HepG2 (cell line): ENCODE measurements at regions not wholly inside any gene's neighbourhood (a gene's known extent, or its start where the extent isn't known, plus 50 kb on each side); places are given as distances from the start of the nearest gene placed in this dataset.

Source experiments
- ATAC-seq: fragments of 200-7000 bp; cut with Tn5 transposase; 3 replicates; pipeline ENCODE4 v1.9.1; 2020; ENCODE audit warnings: mild to moderate bottlenecking, moderate library complexity
- BruUV-seq: library from RNA; stranded (reverse); fragments of 400-500 nt; replicated peaks from 2 replicates; lab custom pipeline; 2021; lab: Mats Ljungman, UMichigan
- CTCF ChIA-PET: fragments of 300-600 bp; formaldehyde crosslinking; extraction: SDS; loops from one replicate; lab custom pipeline; 2021; ENCODE audit warnings: low total read pairs, inconsistent platforms, low intra/inter-chr PET ratio; lab: Yijun Ruan, JAX
- POLR2A ChIA-PET: fragments of 350-600 bp; sonication (Branson Sonifier 250); formaldehyde crosslinking; loops from one replicate; lab custom pipeline; 2020; ENCODE audit warnings: antibody characterized with exemption, inconsistent platforms; lab: Yijun Ruan, JAX
- DNase-seq: peaks from one replicate; pipeline ENCODE4 v3.0.0-alpha.2; 2015; ENCODE audit warnings: low spot score
- FAIRE-seq: peaks from 3 replicates; lab custom pipeline; 2011; peaks lifted over from hg19 to GRCh38; lab: Jason Lieb, UNC
- H2AFZ ChIP-seq: one replicate; pipeline ENCODE4 v1.6.1; 2011; ENCODE audit warnings: low read length, inconsistent platforms
- H3K27ac ChIP-seq: fragments of 300-600 bp; 3 replicates; pipeline ENCODE4 v1.8.0; 2011; ENCODE audit warnings: mixed run types, mild to moderate bottlenecking, mixed read lengths, low read length, inconsistent platforms; ENCODE audit not compliant: insufficient read depth; ENCODE audit errors: extremely low read length
- H3K27me3 ChIP-seq, 2 experiments: fragments of 200-600 bp in 1 of 2; 2 replicates in 1 of 2; 3 replicates in 1 of 2; pipeline versions ENCODE4 v1.6.0 to v1.8.0; 2011; ENCODE audit warnings: low read length in 2 of 2, mild to moderate bottlenecking in 2 of 2, moderate library complexity in 2 of 2, inconsistent platforms in 1 of 2; ENCODE audit not compliant: insufficient read depth in 2 of 2, control insufficient read depth in 1 of 2
- H3K36me3 ChIP-seq, 2 experiments: fragments of 200-600 bp in 1 of 2; replicated peaks in 1 of 2; 2 replicates in 1 of 2; 3 replicates in 1 of 2; pipeline versions ENCODE4 v1.5.1 to v1.8.0; 2011; ENCODE audit warnings: low read length in 2 of 2, inconsistent platforms in 1 of 2; ENCODE audit not compliant: insufficient read depth in 2 of 2, control insufficient read depth in 1 of 2
- H3K4me1 ChIP-seq: 2 replicates; pipeline ENCODE4 v1.5.1; 2012; ENCODE audit warnings: low read length, inconsistent platforms; ENCODE audit not compliant: insufficient read depth
- H3K4me2 ChIP-seq: 2 replicates; pipeline ENCODE4 v1.6.0; 2011; ENCODE audit warnings: low read depth, low read length, inconsistent platforms
- H3K4me3 ChIP-seq, 3 experiments: fragments of 200-600 bp in 1 of 3; sonication (generic), shearing (Covaris generic) in 1 of 3; replicated peaks in 1 of 3; 2 replicates each; pipeline ENCODE4 v1.5.1; 2011 to 2016; ENCODE audit warnings: low read length in 3 of 3, inconsistent platforms in 2 of 3, low read depth in 2 of 3, mild to moderate bottlenecking in 2 of 3, control low read depth in 1 of 3, mixed read lengths in 1 of 3; ENCODE audit not compliant: insufficient read depth in 1 of 3
- H3K79me2 ChIP-seq: one replicate; pipeline ENCODE4 v1.6.1; 2011; ENCODE audit warnings: low read length, inconsistent platforms; ENCODE audit not compliant: insufficient read depth
- H3K9ac ChIP-seq: 2 replicates; pipeline ENCODE4 v1.6.0; 2011; ENCODE audit warnings: mild to moderate bottlenecking, low read depth, low read length, inconsistent platforms; ENCODE audit not compliant: insufficient read depth
- H3K9me3 ChIP-seq: 2 replicates; pipeline ENCODE4 v1.5.1; 2012; ENCODE audit warnings: mild to moderate bottlenecking, low read length
- H4K20me1 ChIP-seq: 2 replicates; pipeline ENCODE4 v1.6.0; 2011; ENCODE audit warnings: inconsistent platforms, mild to moderate bottlenecking, low read length, moderate library complexity; ENCODE audit not compliant: insufficient read depth
- FOXK1 ChIP-seq: sonication (generic); formaldehyde crosslinking; IDR thresholded peaks from 2 replicates; pipeline ENCODE4 v1.4.0; 2020; ENCODE audit warnings: low read depth, missing genetic modification reagents, borderline replicate concordance
- HNRNPK ChIP-seq: fragments of 200-400 bp; formaldehyde crosslinking; IDR thresholded peaks from 2 replicates; pipeline ENCODE4 v1.6.1; 2018; ENCODE audit warnings: low read length, low read depth, moderate library complexity, mild to moderate bottlenecking; ENCODE audit not compliant: poor library complexity, severe bottlenecking
- KLF15 ChIP-seq: sonication (generic); formaldehyde crosslinking; IDR thresholded peaks from 2 replicates; pipeline ENCODE4 v1.8.1; 2023; ENCODE audit warnings: borderline replicate concordance, mild to moderate bottlenecking, inconsistent platforms, missing genetic modification reagents, mixed read lengths
- MEF2D ChIP-seq: sonication (generic); formaldehyde crosslinking; IDR thresholded peaks from 2 replicates; pipeline ENCODE4 v1.5.1; 2020; ENCODE audit warnings: mild to moderate bottlenecking, missing genetic modification reagents
- MIER2 ChIP-seq: IDR thresholded peaks from 2 replicates; pipeline ENCODE4 v1.6.1; 2016; ENCODE audit warnings: missing biosample characterization, missing genetic modification reagents
- MLLT10 ChIP-seq: sonication (generic); formaldehyde crosslinking; IDR thresholded peaks from 2 replicates; pipeline ENCODE4 v1.4.0; 2020; ENCODE audit warnings: missing genetic modification reagents
- ZFP41 ChIP-seq: sonication (generic); formaldehyde crosslinking; IDR thresholded peaks from 2 replicates; pipeline ENCODE4 v1.4.0; 2020; ENCODE audit warnings: mild to moderate bottlenecking, missing genetic modification reagents, borderline replicate concordance
- ZNF329 ChIP-seq: sonication (generic); formaldehyde crosslinking; IDR thresholded peaks from 2 replicates; pipeline ENCODE4 v1.9.0; 2021; ENCODE audit warnings: low read depth, mild to moderate bottlenecking, missing genetic modification reagents
- ZNF446 ChIP-seq: sonication (generic); formaldehyde crosslinking; IDR thresholded peaks from 2 replicates; pipeline ENCODE4 v1.5.0; 2020; ENCODE audit warnings: mild to moderate bottlenecking, missing genetic modification reagents
- WGBS: methylation state at CpG from one replicate; pipeline ENCODE4 v1.1.6; 2017; ENCODE audit warnings: low lambda C conversion rate; 5-methylcytosine and 5-hydroxymethylcytosine counted together
- in situ Hi-C: cut with HindIII; loops from 2 replicates; pipeline ENCODE4 v1.10.0; 2017; ENCODE audit warnings: low pct_unique_long_range_greater_than_20kb; ENCODE audit not compliant: extremely low pct_ligation_motif_present
- intact Hi-C: fragments of 100-400 bp; cut with micrococcal nuclease; formaldehyde crosslinking; loops from one replicate; pipeline ENCODE4 v1.10.0; 2022; ENCODE audit not compliant: unreplicated experiment
- TF ChIP-seq, protein P1 (sequence below), 2 experiments: IDR thresholded peaks; 2 replicates each; pipeline ENCODE4 v1.6.1; 2011 to 2012; ENCODE audit warnings: low read length in 2 of 2, borderline replicate concordance in 1 of 2, low read depth in 1 of 2, mild to moderate bottlenecking in 1 of 2, moderate library complexity in 1 of 2

DNA sequence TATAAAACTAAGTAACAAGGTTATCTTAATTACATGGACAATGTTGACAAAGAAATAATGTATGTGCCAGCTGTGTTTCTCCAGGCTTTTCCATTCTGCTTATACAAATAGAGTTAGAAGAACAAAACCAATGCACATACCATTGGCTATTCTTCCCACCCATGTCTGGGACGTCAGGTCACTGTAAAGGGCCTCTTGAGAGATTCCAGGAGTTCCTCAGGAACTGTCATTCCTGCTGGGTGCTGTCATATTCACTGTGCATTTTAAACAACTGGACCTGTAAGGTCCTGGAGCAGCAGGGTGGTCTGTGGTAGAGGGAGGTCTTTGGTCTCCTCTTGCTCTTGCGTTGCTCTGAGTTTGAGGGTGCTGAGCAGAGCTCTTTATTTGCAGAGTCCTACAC is 74.6 kb upstream of the AP1S2 start:
- ATAC-seq = no peak
- Histone ChIP-seq H3K36me3 (no peaks in the 10 kb centered on the region), H3K4me2 (no peak overlapping the region), H2AFZ (no peak overlapping the region), H3K27me3 (no peaks in the 10 kb centered on the region), H3K27ac (no peak overlapping the region), H3K4me1 (no peaks in the 10 kb centered on the region), H4K20me1 (no peaks in the 10 kb centered on the region), H3K79me2 (no peaks in the 10 kb centered on the region), H3K9ac (no peak overlapping the region)
- POLR2A ChIA-PET = no interaction called here
- DNase-seq = no peak
- TF ChIP-seq ZFP41 (no peak), KLF15 (CRISPR knock-in tag) (no peak), FOXK1 (no peak), MLLT10 (CRISPR knock-in tag) (no peak), ZNF446 (CRISPR knock-in tag) (no peak), MEF2D (CRISPR knock-in tag) (no peak), HNRNPK (no peak)
- TF ChIP-seq, all 625 proteins: peak for 0
- no peak overlapping the region for H3K4me3 ChIP-seq
- no peaks in the 10 kb centered on the region for H3K9me3 ChIP-seq
- WGBS = 0% methylated on average over 1 of the region's 2 CpGs
- FAIRE-seq = no peak
- in situ Hi-C loops (no loop called here), intact Hi-C loops (no loop called here)
- no TSS peak for BruUV-seq
- CTCF ChIA-PET = no interaction called here

DNA sequence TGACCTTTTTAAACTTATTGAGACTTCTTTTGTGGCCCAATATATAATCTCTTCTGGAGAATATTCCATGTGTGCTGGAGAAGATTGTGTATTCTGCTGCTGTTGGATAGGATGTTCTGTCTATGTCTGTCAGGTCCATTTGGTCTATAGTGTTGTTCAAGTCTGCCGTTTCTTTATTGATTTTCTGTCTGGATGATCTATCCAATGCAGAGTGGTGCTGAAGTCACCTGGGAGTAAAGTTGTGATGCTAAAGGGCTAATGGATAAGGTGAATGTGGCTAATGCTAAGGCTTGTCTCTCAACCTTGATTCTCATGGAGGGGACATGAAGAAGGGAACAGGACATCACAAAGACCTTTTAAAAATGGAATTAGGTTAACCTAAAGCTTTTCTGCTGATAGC is 72.0 kb upstream of the AP1S2 start:
- H3K27me3 ChIP-seq = no peaks in the 10 kb centered on the region
- WGBS = 0% methylated on average over 1 of the region's 1 CpG
- H3K27ac ChIP-seq = no peak overlapping the region
- BruUV-seq = no TSS peak
- no peaks in the 10 kb centered on the region for H4K20me1 ChIP-seq
- ATAC-seq (no peak), FAIRE-seq (no peak), DNase-seq (no peak)
- H2AFZ ChIP-seq = no peak overlapping the region
- H3K4me1 ChIP-seq = no peaks in the 10 kb centered on the region
- H3K4me2 ChIP-seq = no peak overlapping the region
- TF ChIP-seq ZNF329 (no peak), MIER2 (CRISPR knock-in tag) (peak; percentile 58; the same call in 1 of the 2 replicates)
- TF ChIP-seq, protein P1, sequence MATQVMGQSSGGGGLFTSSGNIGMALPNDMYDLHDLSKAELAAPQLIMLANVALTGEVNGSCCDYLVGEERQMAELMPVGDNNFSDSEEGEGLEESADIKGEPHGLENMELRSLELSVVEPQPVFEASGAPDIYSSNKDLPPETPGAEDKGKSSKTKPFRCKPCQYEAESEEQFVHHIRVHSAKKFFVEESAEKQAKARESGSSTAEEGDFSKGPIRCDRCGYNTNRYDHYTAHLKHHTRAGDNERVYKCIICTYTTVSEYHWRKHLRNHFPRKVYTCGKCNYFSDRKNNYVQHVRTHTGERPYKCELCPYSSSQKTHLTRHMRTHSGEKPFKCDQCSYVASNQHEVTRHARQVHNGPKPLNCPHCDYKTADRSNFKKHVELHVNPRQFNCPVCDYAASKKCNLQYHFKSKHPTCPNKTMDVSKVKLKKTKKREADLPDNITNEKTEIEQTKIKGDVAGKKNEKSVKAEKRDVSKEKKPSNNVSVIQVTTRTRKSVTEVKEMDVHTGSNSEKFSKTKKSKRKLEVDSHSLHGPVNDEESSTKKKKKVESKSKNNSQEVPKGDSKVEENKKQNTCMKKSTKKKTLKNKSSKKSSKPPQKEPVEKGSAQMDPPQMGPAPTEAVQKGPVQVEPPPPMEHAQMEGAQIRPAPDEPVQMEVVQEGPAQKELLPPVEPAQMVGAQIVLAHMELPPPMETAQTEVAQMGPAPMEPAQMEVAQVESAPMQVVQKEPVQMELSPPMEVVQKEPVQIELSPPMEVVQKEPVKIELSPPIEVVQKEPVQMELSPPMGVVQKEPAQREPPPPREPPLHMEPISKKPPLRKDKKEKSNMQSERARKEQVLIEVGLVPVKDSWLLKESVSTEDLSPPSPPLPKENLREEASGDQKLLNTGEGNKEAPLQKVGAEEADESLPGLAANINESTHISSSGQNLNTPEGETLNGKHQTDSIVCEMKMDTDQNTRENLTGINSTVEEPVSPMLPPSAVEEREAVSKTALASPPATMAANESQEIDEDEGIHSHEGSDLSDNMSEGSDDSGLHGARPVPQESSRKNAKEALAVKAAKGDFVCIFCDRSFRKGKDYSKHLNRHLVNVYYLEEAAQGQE (IDR thresholded peaks at IDR 0.05; ENCODE audit: borderline replicate concordance in 1 of 2, low read depth in 1 of 2, low read length in 2 of 2) = peak in 1 of 2 experiments; percentile 77; a peak in 2 of 4 replicates
- no peaks in the 10 kb centered on the region for H3K36me3 ChIP-seq
- no peaks in the 10 kb centered on the region for H3K9me3 ChIP-seq
- no peaks in the 10 kb centered on the region for H3K79me2 ChIP-seq
- H3K9ac ChIP-seq = no peak overlapping the region
- CTCF ChIA-PET = no interaction called here
- intact Hi-C loops = no loop called here
- POLR2A ChIA-PET = no interaction called here
- in situ Hi-C loops = no loop called here
- no peak overlapping the region for H3K4me3 ChIP-seq
